GM23338 (cell line): ENCODE measurements at regions not wholly inside any gene's neighbourhood (a gene's known extent, or its start where the extent isn't known, plus 50 kb on each side); places are given as distances from the start of the nearest gene placed in this dataset.

Experiments
- CREB1 ChIP-seq: fragments of 250-450 bp; sonication (Bioruptor Pico); IDR thresholded peaks from 2 replicates; pipeline ENCODE4 v1.5.0; 2020; ENCODE audit warnings: low read depth, mild to moderate bottlenecking, moderate library complexity
- EZH2 ChIP-seq: fragments of 200-600 bp; sonication (generic); IDR thresholded peaks from one replicate; pipeline ENCODE4 v1.8.0; 2017; ENCODE audit warnings: antibody characterized with exemption, mild to moderate bottlenecking, low read depth; ENCODE audit not compliant: unreplicated experiment
- JUNB ChIP-seq: IDR thresholded peaks from one replicate; pipeline ENCODE4 v1.6.1; 2016; ENCODE audit warnings: antibody characterized with exemption; ENCODE audit not compliant: unreplicated experiment
- POLR2AphosphoS5 ChIP-seq: IDR thresholded peaks from 2 replicates; pipeline ENCODE4 v1.6.1; 2016; ENCODE audit warnings: antibody characterized with exemption, low read depth
- ZNF114 ChIP-seq: fragments of 250-450 bp; sonication (Bioruptor Pico); IDR thresholded peaks from 2 replicates; pipeline ENCODE4 v1.5.0; 2020; ENCODE audit warnings: mild to moderate bottlenecking, moderate library complexity
- ZNF331 ChIP-seq: fragments of 250-450 bp; sonication (Bioruptor Pico); IDR thresholded peaks from 2 replicates; pipeline ENCODE4 v1.5.0; 2020; ENCODE audit warnings: low read depth, mild to moderate bottlenecking, moderate library complexity
- ZNF462 ChIP-seq: fragments of 250-450 bp; sonication (Bioruptor Pico); IDR thresholded peaks from 2 replicates; pipeline ENCODE4 v1.5.0; 2020; ENCODE audit warnings: mild to moderate bottlenecking, moderate library complexity
- TF ChIP-seq, protein P1 (sequence below), 2 experiments: fragments of 200-600 bp in 1 of 2; sonication (generic) in 1 of 2; conservative IDR thresholded peaks; 2 replicates each; pipeline versions ENCODE4 v1.5.1 to v1.6.1; 2016 to 2017; ENCODE audit warnings: antibody characterized with exemption in 2 of 2, low read depth in 2 of 2, mild to moderate bottlenecking in 2 of 2, moderate library complexity in 1 of 2
- TF ChIP-seq, protein P2 (sequence below): IDR thresholded peaks from 2 replicates; pipeline ENCODE4 v1.6.1; 2016; ENCODE audit warnings: antibody characterized with exemption

DNA sequence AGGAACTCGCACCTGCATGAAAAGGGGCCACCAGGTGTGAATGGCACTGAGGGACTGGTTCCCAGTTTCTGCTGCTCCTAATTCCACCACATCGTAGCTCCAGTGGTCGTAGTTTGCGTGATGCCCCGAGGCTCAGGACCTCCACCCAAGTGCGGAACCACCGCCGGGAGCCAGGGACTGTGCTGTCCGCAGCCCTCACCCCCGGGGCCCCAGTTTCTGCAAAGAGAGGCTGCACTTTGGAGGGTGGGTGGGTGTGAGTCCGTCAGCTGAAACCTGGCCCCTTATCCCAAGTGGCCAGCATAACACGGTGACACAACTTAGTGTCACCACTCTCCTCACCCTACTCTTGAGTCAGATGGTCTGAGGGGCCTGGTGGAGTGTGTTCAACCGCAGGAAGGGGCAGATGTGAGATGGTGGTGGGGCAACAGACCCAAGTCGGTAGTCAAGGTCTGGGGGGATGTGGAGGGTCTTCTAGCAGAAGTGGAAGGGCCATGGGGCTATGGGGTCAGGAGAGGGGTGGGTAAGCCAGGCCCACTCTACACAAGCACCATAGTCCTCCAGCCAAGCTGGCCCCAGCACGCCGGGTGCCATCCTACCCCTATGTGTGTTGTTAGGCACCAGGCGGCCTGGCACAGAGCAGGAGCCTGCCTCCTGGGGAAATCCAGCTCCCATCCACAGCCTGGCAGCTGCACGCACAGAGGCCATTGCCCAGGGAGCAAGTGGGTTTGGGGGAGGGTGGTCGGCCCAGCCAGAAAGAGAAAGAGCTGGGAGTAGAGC, 1301.6 kb downstream of the UQCRFS1 start (continued):
- TF ChIP-seq ZNF462: no peak
- no peak for TF ChIP-seq CREB1
- no peak for TF ChIP-seq JUNB
- no peak for TF ChIP-seq POLR2AphosphoS5
- no peak for TF ChIP-seq EZH2
- no peak for TF ChIP-seq ZNF331
- TF ChIP-seq, protein P1, sequence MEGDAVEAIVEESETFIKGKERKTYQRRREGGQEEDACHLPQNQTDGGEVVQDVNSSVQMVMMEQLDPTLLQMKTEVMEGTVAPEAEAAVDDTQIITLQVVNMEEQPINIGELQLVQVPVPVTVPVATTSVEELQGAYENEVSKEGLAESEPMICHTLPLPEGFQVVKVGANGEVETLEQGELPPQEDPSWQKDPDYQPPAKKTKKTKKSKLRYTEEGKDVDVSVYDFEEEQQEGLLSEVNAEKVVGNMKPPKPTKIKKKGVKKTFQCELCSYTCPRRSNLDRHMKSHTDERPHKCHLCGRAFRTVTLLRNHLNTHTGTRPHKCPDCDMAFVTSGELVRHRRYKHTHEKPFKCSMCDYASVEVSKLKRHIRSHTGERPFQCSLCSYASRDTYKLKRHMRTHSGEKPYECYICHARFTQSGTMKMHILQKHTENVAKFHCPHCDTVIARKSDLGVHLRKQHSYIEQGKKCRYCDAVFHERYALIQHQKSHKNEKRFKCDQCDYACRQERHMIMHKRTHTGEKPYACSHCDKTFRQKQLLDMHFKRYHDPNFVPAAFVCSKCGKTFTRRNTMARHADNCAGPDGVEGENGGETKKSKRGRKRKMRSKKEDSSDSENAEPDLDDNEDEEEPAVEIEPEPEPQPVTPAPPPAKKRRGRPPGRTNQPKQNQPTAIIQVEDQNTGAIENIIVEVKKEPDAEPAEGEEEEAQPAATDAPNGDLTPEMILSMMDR (conservative IDR thresholded peaks at IDR 0.05; ENCODE audit: low read depth in 2 of 2): no peak
- TF ChIP-seq, protein P2, sequence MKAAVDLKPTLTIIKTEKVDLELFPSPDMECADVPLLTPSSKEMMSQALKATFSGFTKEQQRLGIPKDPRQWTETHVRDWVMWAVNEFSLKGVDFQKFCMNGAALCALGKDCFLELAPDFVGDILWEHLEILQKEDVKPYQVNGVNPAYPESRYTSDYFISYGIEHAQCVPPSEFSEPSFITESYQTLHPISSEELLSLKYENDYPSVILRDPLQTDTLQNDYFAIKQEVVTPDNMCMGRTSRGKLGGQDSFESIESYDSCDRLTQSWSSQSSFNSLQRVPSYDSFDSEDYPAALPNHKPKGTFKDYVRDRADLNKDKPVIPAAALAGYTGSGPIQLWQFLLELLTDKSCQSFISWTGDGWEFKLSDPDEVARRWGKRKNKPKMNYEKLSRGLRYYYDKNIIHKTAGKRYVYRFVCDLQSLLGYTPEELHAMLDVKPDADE: no peak
- TF ChIP-seq ZNF114: no peak
